HG02588 (cell line): ENCODE measurements at regions not wholly inside any gene's neighbourhood (a gene's known extent, or its start where the extent isn't known, plus 50 kb on each side); places are given as distances from the start of the nearest gene placed in this dataset.
"Not testable (repeated sequence)": the region's sequence is repeated elsewhere in the genome, so short reads cannot be mapped to it uniquely, and the experiment has no call there.

Source experiments
- ATAC-seq: cut with Tn5 transposase; IDR thresholded peaks from one replicate; pipeline ENCODE4 v1.9.1; 2021; ENCODE audit warnings: mild to moderate bottlenecking, moderate library complexity; ENCODE audit not compliant: unreplicated experiment

- no peak for ATAC-seq
Observed at GRCh38 chr6:137653706-137654059, 159.5 kb upstream of the OLIG3 start.

- ATAC-seq = no peak
Observed at GRCh38 chr6:137654365-137654981, 160.3 kb upstream of the OLIG3 start.

- no peak for ATAC-seq
Observed at GRCh38 chr6:137655291-137655690, 161.1 kb upstream of the OLIG3 start.

- ATAC-seq = no peak
Observed at GRCh38 chr6:137656735-137657134, 162.5 kb upstream of the OLIG3 start.

- no peak for ATAC-seq
Observed at GRCh38 chr6:137657351-137657911, 163.2 kb upstream of the OLIG3 start.

- no peak for ATAC-seq
Observed at GRCh38 chr6:137658287-137658686, 164.1 kb upstream of the OLIG3 start.

- no peak for ATAC-seq
Observed at GRCh38 chr6:137659871-137660270, 165.7 kb upstream of the OLIG3 start.

- no peak for ATAC-seq
Observed at GRCh38 chr6:137660296-137660731, 166.1 kb upstream of the OLIG3 start.

- ATAC-seq = no peak
Observed at GRCh38 chr6:137661601-137662000, 167.4 kb upstream of the OLIG3 start.

GRCh38 chr6:137664183-137664582 is 170.0 kb upstream of the OLIG3 start:
- ATAC-seq = no peak

GRCh38 chr6:137665342-137665934 is 171.2 kb upstream of the OLIG3 start:
- ATAC-seq = no peak

- ATAC-seq = no peak
Observed at GRCh38 chr6:137666202-137666774, 172.1 kb upstream of the OLIG3 start.

GRCh38 chr6:137673603-137674002 is 179.4 kb upstream of the OLIG3 start:
- no peak for ATAC-seq

GRCh38 chr6:137676888-137677287 is 182.7 kb upstream of the OLIG3 start:
- ATAC-seq = no peak

GRCh38 chr6:137677709-137678108 is 183.5 kb upstream of the OLIG3 start:
- ATAC-seq = no peak

- no peak for ATAC-seq
Observed at GRCh38 chr6:137678451-137678850, 184.3 kb upstream of the OLIG3 start.

- no peak for ATAC-seq
Observed at GRCh38 chr6:137680705-137681346, 186.2 kb upstream of the TNFAIP3 start.

GRCh38 chr6:137681445-137682009 is 185.5 kb upstream of the TNFAIP3 start:
- no peak for ATAC-seq

- not testable (repeated sequence) for ATAC-seq
Observed at GRCh38 chr6:137682658-137683057, 184.4 kb upstream of the TNFAIP3 start.

- no peak for ATAC-seq
Observed at GRCh38 chr6:137683916-137684315, 183.1 kb upstream of the TNFAIP3 start.

- ATAC-seq = no peak
Observed at GRCh38 chr6:137685798-137686375, 181.2 kb upstream of the TNFAIP3 start.
